ENCODE measurements at regions not wholly inside any gene's neighbourhood (a gene's known extent, or its start where the extent isn't known, plus 50 kb on each side); places are given as distances from the start of the nearest gene placed in this dataset.

- no peak for DNase-seq
These were observed 169.9 kb upstream of the ADO start for GRCh38 chr10:62634576-62634975.

DNA sequence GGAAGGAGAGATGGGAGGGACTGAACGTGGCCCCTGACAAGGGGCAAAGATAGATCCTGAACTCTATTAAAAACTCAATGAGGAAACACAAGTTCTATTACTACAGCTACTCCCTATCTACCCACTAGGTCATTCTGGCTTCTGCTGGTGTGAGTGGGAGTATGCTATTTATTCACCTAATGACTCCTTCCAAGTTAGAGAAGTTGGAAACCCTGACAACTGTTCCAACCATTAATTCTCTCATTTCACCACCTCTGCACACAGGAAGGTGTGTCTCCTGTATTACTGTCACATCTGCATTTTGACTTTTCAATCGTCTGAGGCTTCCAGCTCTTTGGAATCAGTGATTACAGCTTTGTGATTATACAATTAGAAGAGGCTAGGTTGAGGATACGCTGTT is 169.4 kb upstream of the ADO start:
- DNase-seq: no peak

DNA sequence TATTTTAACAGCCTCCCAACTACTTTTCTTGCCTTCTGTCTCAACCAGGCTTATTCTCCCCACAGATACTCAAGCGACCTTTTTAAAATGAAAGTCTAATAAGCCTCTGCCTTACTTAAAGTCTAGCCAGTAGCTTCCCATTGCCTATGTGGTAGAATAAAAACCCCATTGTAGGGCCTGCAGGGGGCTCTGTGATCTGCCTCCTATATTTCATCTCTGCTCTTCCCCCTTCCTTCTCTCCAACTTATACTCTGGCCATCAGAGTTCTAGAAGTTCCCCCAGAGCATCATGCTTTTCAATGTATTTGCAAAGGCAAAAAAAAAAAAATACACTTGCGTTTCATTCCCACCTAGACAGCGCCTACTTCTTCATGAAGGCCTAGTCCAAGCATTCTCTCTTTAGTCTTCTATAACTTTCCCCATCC is 167.7 kb upstream of the ADO start:
- no peak for DNase-seq

DNA sequence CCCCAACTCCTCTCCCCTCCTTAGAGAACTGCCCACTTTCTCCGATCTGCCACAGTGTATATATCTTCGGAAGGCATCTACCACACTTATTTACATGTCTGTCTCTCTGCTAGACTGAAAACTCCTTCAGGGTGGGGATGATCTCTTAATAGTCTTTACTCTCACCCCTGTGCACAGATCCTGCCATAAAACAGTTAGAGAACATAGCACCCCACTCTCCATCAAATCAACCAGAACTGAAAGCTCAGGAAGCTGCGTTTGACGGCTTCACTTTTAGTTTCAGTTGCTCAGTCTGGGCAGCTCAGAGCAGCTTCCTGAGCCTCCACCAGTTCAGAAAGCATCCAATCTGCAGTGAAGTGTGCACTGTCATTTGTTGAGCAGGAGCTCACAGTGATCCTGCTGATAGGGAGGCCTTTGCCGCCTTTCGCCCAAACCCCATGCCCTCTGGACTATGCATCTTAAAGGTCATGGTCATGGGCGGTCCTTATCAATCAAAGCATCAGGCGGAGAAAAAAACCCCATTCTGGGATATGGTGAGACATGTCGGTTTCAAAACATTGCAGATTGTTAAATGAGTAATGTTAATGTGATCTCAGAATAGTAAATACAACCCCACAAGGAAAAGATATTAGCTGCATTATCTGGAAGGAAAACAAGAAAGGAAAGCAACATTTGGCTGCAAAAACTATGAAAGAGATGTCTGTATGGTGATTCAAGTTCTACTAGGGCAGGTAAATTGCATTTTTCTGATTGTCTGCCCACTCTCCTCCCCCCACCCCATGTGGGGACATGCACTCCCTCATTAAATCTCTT is 167.1 kb upstream of the ADO start:
- no peak for DNase-seq

DNA sequence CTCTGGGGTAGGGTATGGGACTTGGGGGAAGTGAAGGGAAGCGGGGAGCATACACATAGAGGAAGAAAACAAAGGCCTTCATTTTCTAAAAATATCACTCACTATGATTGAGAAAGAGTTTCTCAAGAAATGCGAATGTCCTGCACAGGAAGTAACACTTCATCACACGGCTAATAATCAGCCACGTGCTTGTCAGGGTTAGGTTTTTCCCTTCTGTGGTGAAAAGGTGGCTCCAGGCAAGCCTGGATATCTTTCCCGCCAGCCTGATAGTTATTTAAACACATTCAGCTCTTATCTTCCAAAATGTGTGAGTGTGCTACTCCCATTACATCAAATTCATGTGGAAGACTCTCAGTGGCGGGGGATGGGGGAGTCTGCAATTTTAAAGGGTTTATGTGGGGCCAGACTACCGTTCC is 166.4 kb upstream of the ADO start:
- no peak for DNase-seq

DNA sequence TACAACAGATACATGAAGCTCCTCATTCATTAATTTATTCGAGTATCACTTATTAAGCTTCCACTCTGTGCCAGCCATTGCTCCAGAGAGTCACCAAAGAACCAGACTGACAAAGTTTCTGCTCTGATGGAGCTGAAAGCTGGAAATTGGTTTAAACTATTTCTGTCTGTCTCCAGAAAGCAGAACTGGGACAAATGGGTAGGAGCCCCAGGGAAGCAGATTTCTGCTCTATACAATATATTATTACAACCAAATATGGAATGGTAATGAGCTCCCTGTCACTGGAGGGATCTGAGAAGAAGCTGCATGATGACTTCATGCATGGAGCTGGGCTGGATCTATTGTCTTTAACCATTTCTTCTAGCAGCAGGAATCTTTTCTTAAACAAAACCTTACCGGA is 165.4 kb upstream of the ADO start:
- no peak for DNase-seq

DNA sequence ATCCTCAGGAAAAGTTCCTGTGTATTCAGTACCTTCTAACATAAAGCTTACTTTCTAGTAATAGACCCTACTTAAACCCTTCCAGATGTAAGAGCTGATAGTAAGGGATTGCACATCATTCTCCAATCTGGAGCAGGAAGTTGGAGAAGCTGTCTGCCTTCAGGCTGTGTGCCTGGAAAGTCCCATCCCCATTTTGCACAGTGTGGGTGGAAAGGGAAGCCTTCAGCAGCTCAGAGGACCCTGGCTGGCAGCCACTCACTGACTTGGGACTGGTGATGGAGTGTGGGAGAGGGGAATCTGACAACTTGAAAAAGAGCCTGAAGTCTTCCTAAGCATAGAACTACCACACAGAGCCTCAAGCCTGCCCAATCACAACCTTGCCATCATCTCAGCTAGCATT is 164.1 kb upstream of the ADO start:
- no peak for DNase-seq

- DNase-seq: no peak
These were observed 160.6 kb upstream of the ADO start for GRCh38 chr10:62643606-62644587.

- DNase-seq: no peak
These were observed 157.0 kb upstream of the ADO start for GRCh38 chr10:62647375-62648092.

DNA sequence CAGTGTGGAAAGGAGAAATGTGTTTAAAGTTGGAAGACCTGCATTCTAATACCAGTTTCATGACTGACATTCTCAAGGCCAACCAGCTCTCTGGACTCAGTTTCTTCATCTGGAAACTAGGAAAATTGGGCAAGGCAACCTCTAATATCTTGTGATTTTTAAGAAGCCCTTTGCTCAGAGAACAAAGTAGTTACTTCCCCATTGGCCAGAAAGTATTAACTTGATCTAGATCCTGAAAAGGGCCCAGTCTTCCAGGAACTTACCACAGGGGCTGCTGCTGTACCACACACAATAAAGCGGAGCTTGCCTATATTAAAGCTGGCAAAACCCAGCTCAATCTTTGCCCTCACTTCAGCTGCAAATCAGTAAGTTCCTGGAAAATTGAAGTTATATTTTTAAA is 155.6 kb upstream of the ADO start:
- no peak for DNase-seq

GRCh38 chr10:62650411-62650810 is 154.1 kb upstream of the ADO start:
- DNase-seq: no peak

DNA sequence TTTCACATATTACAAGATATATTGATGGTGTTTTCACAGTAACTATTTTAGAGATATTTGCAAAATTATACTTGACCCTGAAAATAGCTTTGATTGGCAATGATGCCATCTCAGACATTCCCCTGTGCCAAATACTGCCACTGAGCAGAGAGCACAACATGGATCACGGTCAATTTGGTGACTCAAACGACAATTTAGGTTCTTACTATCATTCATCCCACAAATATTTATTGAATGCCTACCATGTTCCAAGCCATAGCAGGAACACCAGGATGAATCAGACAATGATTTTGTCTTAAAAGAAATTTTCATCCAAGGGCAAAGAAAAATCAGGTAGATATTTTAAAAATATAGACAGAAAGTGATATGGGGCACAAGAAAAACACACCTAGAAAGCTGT is 153.2 kb upstream of the ADO start:
- no peak for DNase-seq

DNA sequence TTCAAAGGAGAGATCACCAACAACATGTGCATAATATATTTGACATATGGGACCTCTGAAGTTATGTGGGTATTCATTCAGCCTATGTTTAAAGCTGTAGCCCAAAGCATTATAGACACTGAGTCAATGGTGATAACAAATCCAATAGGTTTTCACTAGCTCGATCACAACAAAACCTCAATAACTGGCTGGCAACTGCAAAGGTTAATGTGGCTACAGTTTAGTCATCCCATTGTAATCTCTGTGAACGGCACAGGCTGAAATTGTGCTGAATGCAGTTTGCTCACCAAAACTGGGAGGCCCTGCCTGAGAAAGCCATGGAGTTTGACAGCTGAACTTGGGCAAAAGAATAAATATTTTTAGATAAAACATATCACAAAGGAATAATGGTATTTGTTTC is 152.4 kb upstream of the ADO start:
- DNase-seq: no peak

GRCh38 chr10:62652564-62652963 is 152.0 kb upstream of the ADO start:
- no peak for DNase-seq

DNA sequence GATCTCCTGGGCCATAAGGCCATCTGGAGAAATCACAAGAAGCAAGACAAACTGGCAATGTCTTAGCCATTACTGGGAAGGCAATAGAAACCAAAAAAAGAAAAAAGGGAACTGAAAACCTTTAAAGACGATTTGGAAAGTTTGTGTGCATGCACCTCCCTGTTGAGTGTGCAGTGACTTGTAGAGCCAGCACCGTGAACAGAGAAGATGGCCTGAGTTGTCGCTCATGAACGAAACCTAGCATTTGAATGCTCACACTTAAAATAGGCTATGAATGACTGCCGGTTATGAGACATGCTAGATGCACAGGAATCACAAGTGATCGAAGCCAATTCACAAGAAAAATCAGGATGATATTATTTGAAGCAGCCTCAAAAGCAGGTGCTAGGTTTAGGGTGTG is 151.3 kb upstream of the ADO start:
- no peak for DNase-seq

- DNase-seq: no peak
These were observed 149.6 kb upstream of the ADO start for GRCh38 chr10:62654966-62655336.

- DNase-seq: no peak
These were observed 149.1 kb upstream of the ADO start for GRCh38 chr10:62655337-62655994.

DNA sequence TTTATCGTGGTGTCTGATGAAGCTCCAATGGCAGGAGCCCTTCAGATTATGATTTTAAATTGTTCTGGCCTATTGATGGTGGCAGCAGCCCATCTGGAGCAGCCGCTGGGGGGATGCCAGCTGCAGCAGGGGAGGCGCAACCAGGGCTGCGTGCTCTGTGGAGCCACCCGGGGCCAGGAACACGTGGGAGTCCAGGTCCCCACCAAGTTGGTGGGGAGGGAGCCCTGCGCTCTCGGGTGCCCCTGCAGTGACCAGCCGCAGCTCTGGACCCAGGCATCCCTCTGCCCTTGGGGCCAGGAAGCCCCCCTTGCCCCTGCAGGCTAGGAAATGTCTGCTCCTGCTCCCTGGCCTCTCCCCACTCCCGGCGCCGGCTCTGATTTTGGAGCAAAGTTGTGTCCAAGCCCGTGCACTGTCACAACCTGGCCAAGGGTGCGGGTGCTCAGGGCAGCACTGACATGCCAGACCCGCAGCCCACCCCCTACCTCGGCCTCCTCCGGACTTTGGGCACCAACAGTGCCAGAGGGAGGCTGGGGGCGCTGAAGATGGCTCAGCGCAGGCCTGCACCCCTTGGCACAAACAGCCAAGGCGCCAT is 147.2 kb upstream of the ADO start:
- DNase-seq: no peak

GRCh38 chr10:62658516-62658915 is 146.0 kb upstream of the ADO start:
- no peak for DNase-seq

GRCh38 chr10:62661143-62661542 is 143.4 kb upstream of the ADO start:
- no peak for DNase-seq

DNA sequence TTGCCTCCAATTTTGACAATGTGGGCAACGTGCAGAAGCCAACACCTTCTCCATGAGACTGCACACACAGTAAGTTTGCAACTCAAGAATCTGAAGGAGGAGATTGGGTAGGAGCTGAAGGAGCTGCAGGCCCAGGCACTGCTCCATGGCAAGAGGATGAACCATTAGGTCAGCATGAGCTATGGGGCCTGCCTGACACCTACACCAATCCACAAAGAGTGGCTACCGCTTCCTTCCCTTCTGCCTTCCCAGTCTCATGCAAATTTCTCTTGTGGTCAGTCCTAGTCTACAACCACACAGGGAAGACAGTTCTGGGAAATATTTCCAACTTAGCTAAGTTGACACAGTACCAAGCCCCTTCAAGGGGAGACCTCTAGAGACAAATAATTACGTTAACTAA is 142.0 kb upstream of the ADO start:
- no peak for DNase-seq

GRCh38 chr10:62665771-62666170 is 138.7 kb upstream of the ADO start:
- DNase-seq: no peak

All from DMS153 (cell line).